ENCODE measurements at regions not wholly inside any gene's neighbourhood (a gene's known extent, or its start where the extent isn't known, plus 50 kb on each side); places are given as distances from the start of the nearest gene placed in this dataset.
"Not testable (repeated sequence)": the region's sequence is repeated elsewhere in the genome, so short reads cannot be mapped to it uniquely, and the experiment has no call there.

DNA sequence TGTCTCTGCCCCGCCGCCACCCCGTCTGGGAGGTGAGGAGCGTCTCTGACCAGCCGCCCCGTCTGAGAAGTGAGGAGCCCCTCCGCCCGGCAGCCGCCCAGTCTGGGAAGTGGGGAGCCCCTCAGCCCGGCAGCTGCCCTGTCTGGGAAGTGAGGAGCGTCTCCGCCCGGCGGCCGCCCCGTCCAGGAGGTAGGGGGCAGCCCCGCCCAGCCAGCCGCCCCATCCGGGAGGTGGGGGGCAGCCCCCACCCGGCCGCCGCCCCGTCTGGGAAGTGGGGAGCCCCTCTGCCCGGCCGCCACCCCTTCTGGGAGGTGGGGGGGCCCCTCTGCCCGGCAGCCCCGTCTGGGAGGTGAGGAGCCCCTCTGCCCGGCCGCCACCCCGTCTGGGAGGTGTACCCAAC, 59.1 kb upstream of the TENM4 start:
- TF ChIP-seq, protein P1, sequence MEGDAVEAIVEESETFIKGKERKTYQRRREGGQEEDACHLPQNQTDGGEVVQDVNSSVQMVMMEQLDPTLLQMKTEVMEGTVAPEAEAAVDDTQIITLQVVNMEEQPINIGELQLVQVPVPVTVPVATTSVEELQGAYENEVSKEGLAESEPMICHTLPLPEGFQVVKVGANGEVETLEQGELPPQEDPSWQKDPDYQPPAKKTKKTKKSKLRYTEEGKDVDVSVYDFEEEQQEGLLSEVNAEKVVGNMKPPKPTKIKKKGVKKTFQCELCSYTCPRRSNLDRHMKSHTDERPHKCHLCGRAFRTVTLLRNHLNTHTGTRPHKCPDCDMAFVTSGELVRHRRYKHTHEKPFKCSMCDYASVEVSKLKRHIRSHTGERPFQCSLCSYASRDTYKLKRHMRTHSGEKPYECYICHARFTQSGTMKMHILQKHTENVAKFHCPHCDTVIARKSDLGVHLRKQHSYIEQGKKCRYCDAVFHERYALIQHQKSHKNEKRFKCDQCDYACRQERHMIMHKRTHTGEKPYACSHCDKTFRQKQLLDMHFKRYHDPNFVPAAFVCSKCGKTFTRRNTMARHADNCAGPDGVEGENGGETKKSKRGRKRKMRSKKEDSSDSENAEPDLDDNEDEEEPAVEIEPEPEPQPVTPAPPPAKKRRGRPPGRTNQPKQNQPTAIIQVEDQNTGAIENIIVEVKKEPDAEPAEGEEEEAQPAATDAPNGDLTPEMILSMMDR (IDR thresholded peaks at IDR 0.05; ENCODE audit: extremely low read depth in 1 of 2, insufficient read depth in 1 of 2, low read depth in 1 of 2, low read length in 2 of 2): not testable (repeated sequence)
- TF ChIP-seq POLR2AphosphoS5 (IDR thresholded peaks at IDR 0.05; ENCODE audit: insufficient read depth, low read depth, low read length): not testable (repeated sequence)
